ENCODE measurements at regions not wholly inside any gene's neighbourhood (a gene's known extent, or its start where the extent isn't known, plus 50 kb on each side); places are given as distances from the start of the nearest gene placed in this dataset.

DNA sequence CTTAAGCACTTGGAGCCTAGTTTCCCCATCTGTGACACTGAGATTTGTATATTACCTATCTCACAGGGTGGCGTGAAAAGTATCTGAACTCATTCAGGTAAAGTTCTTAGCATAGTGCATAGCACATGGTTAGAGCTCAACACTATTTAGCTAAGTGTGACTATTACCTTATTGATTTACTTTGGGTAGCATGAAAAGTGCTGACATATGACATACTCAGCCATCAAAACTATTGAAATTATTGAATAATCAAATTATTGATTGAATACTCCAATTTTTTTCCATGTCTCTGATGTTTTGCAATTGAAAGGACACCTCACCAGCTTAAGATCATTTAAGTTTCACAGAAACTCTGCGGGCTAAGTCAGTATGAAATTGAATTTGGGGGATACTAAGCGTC lies 715.0 kb downstream of the EFNB2 start:
- intact Hi-C loops (cut with DNase I, micrococcal nuclease) = no loop called here
- Histone ChIP-seq H3K4me1 (ENCODE audit: low read depth) (no peaks in the 10 kb centered on the region), H3K36me3 (ENCODE audit: low read depth) (no peaks in the 10 kb centered on the region), H3K4me3 (no peak overlapping the region), H3K9me3 (no peaks in the 10 kb centered on the region)
- TF ChIP-seq, protein P1, sequence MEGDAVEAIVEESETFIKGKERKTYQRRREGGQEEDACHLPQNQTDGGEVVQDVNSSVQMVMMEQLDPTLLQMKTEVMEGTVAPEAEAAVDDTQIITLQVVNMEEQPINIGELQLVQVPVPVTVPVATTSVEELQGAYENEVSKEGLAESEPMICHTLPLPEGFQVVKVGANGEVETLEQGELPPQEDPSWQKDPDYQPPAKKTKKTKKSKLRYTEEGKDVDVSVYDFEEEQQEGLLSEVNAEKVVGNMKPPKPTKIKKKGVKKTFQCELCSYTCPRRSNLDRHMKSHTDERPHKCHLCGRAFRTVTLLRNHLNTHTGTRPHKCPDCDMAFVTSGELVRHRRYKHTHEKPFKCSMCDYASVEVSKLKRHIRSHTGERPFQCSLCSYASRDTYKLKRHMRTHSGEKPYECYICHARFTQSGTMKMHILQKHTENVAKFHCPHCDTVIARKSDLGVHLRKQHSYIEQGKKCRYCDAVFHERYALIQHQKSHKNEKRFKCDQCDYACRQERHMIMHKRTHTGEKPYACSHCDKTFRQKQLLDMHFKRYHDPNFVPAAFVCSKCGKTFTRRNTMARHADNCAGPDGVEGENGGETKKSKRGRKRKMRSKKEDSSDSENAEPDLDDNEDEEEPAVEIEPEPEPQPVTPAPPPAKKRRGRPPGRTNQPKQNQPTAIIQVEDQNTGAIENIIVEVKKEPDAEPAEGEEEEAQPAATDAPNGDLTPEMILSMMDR (IDR thresholded peaks at IDR 0.05) = no peak
- DNase-seq (no peak), ATAC-seq (no peak)

DNA sequence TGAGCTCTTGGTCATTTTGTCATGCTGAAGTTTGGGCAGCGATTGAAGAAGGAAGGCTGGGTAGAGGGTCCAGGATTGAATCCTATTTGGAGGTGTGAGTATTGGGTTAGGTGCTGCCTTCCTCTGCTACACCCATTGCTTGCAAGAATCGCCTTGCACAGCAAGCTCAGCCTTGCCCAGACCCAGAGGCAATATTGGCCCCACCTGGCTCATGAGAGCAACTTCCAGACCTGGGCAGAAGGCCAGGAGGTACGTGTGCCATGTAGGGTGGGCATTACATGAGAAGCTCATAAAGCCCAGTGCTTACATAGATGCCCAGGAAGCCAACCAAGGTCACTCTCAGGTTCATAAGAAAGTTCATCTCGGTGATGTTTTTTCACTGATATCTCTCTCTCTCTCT lies 718.0 kb downstream of the EFNB2 start:
- Histone ChIP-seq H3K9me3 (no peaks in the 10 kb centered on the region), H3K4me3 (no peak overlapping the region), H3K4me1 (ENCODE audit: low read depth) (no peaks in the 10 kb centered on the region), H3K36me3 (ENCODE audit: low read depth) (no peaks in the 10 kb centered on the region)
- intact Hi-C loops (cut with DNase I, micrococcal nuclease) = no loop called here
- TF ChIP-seq, protein P1 (IDR thresholded peaks at IDR 0.05) = no peak
- DNase-seq (no peak), ATAC-seq (no peak)

DNA sequence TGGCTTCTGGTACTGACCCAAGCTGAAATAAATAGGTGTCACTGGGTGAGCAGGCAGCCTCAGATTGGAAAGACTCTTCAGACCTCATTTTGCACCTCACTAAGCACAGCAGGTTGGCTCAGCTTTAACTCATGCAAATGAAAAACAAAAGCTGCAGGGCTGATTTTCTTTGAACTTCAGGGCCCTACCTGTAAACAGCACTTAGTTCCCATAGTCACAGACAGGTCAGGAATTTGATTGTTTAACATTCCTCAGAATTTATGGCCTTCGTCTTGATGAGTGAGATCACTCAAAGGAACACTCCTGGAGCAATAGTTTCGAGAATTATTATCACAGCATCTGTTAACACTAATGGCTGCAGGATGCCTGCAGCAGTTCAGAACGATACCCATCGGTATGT lies 718.5 kb downstream of the EFNB2 start:
- TF ChIP-seq, protein P1 (IDR thresholded peaks at IDR 0.05) = no peak
- peak; percentile 57 for ATAC-seq
- H3K4me3 ChIP-seq = no peak overlapping the region
- intact Hi-C loops (cut with DNase I, micrococcal nuclease) = no loop called here
- no peaks in the 10 kb centered on the region for H3K36me3 ChIP-seq (ENCODE audit: low read depth)
- no peaks in the 10 kb centered on the region for H3K4me1 ChIP-seq (ENCODE audit: low read depth)
- H3K9me3 ChIP-seq = no peaks in the 10 kb centered on the region
- no peak for DNase-seq

DNA sequence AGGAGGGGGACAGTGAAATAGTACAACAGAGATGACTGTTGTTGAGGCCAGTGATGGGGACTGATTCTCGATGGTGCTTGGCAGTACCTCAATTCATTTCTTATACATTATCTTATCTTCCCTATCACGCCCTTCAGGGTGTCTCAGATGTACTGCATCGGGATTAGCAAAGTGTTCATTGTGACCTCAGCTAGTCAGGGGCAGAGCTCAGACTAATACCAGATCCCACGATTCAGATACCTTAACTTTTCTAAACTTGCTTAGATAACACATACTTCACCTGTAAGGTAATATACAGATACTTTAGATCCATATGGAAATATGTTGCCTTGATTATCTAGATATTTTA lies 720.6 kb downstream of the EFNB2 start:
- Histone ChIP-seq H3K9me3 (no peaks in the 10 kb centered on the region), H3K4me1 (ENCODE audit: low read depth) (no peaks in the 10 kb centered on the region), H3K36me3 (ENCODE audit: low read depth) (no peaks in the 10 kb centered on the region), H3K4me3 (no peak overlapping the region)
- ATAC-seq = no peak
- intact Hi-C loops (cut with DNase I, micrococcal nuclease) = no loop called here
- DNase-seq = no peak
- TF ChIP-seq, protein P1 (IDR thresholded peaks at IDR 0.05) = no peak

DNA sequence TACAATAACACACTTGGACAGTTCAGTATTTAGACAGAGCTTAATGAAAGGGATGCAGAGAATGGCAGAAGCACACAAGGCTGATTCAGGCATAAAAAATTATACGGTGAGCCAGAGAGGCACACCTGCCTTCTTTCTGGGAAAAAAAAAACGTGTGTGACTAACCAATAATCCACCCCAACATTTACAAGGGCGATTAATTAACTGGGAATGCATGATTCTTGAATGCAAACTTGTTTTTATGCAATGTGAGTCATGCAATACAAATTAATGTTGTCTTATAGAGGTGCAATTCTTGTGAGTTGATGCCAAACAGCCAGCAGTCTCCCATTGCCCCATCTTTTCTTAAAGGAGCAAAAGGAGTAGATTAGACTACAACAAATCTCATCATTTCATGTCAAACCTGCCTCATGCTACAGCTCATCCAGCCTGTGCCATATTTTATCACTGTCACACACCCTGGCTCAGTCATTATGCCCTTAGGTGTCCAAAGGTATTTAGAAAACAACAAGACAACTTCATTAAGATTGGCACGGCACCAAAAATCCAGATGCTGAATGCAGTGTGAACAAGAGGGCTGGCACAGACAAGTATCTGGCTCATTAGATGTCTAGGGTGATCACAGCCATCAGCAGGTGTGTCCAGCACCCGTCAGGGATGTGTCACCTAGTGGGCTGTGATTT lies 721.1 kb downstream of the EFNB2 start:
- DNase-seq (no peak), ATAC-seq (no peak)
- Histone ChIP-seq H3K9me3 (no peaks in the 10 kb centered on the region), H3K4me3 (no peak overlapping the region), H3K36me3 (ENCODE audit: low read depth) (no peaks in the 10 kb centered on the region), H3K4me1 (ENCODE audit: low read depth) (no peaks in the 10 kb centered on the region)
- intact Hi-C loops (cut with DNase I, micrococcal nuclease) = no loop called here
- TF ChIP-seq, protein P1 (IDR thresholded peaks at IDR 0.05) = no peak

DNA sequence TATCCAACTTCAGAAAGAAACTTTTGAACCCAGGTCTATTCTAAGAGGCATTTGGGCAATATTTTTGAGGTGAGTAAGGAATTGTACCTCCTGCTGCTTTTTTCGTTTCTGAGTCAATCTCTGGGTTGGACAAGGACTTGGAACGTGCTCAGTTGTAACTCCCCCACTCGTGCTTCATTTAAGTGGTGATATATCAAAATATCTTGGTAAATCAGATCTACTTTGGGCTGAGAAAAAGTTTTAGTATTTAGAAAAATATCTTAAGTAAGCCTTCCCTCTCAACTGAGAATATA lies 728.9 kb downstream of the EFNB2 start:
- TF ChIP-seq, protein P1 (IDR thresholded peaks at IDR 0.05) = no peak

More for the DNA sequence above, 728.9 kb downstream of the EFNB2 start:
- Histone ChIP-seq H3K9me3 (no peaks in the 10 kb centered on the region), H3K36me3 (ENCODE audit: low read depth) (no peaks in the 10 kb centered on the region), H3K4me1 (ENCODE audit: low read depth) (no peaks in the 10 kb centered on the region), H3K4me3 (no peak overlapping the region)
- intact Hi-C loops (cut with DNase I, micrococcal nuclease) = no loop called here
- ATAC-seq (no peak), DNase-seq (no peak)
